ENCODE measurements at regions not wholly inside any gene's neighbourhood (a gene's known extent, or its start where the extent isn't known, plus 50 kb on each side); places are given as distances from the start of the nearest gene placed in this dataset.

- H4K91ac ChIP-seq (ENCODE audit: insufficient read depth, low read depth, low read length), result no peak overlapping the region
- H3K4ac ChIP-seq (ENCODE audit: low read depth, low read length), result no peak overlapping the region
- H2BK20ac ChIP-seq (ENCODE audit: low read depth, low read length), result no peak overlapping the region
- dilution Hi-C loops (cut with HindIII; ENCODE audit: low sequenced_read_pairs, unreplicated experiment) (no loop called here), in situ Hi-C loops (cut with MboI; ENCODE audit: low sequenced_read_pairs) (loop anchor here (10.0 to 25.0 kb wide), 2 partner anchors 131 to 293 kb away; no protein-coding TSS in a partner anchor), intact Hi-C loops (cut with micrococcal nuclease) (loop anchor here (1.0 to 10.0 kb wide), 3 partner anchors 135 to 351 kb away; no protein-coding TSS in a partner anchor)
- H3K14ac ChIP-seq (replicated peaks; ENCODE audit: low read depth, low read length), result no peak overlapping the region
- H3K18ac ChIP-seq (ENCODE audit: low read depth, low read length), result no peak overlapping the region
- H3K36me3 ChIP-seq (ENCODE audit: control insufficient read depth, insufficient read depth, low read length), result no peaks in the 10 kb centered on the region
- ChIA-PET CTCF (interaction anchor here (1.2 kb wide), 1 partner anchor 10 kb away, joined by 3 read pairs; no protein-coding TSS in a partner anchor), POLR2A (ENCODE audit: unreplicated experiment) (no interaction called here)
- no peak overlapping the region for H2BK120ac ChIP-seq (ENCODE audit: low read depth, low read length)
- no peaks in the 10 kb centered on the region for H3K4me1 ChIP-seq (ENCODE audit: control insufficient read depth, insufficient read depth, low read length)
- no peak overlapping the region for H3K9ac ChIP-seq (ENCODE audit: low read depth, low read length)
- no peaks in the 10 kb centered on the region; the same call in 1 of the 2 replicates for H3K9me3 ChIP-seq (ENCODE audit: control insufficient read depth, insufficient read depth, low read length)
- H3K79me1 ChIP-seq (ENCODE audit: low read depth in 1 of 2, low read length in 2 of 2), result no peaks in the 10 kb centered on the region
- H3K4me2 ChIP-seq (ENCODE audit: low read depth, low read length), result no peak overlapping the region
- no peak for TF ChIP-seq RFX5 (IDR thresholded peaks at IDR 0.05; ENCODE audit: low read depth, low read length)
- TF ChIP-seq CTCF (conservative IDR thresholded peaks at IDR 0.05; ENCODE audit: low read depth, low read length), result peak; percentile 70
- no peak for TF ChIP-seq NFE2L2 (IDR thresholded peaks at IDR 0.05; ENCODE audit: low read depth, low read length)
- TF ChIP-seq FOS (IDR thresholded peaks at IDR 0.05; ENCODE audit: low read depth, low read length), result 0 out of 2 replicates have a peak, but pooled peaks have one; percentile 13
- no peak for TF ChIP-seq USF2 (IDR thresholded peaks at IDR 0.05; ENCODE audit: low read depth, low read length)
- TF ChIP-seq MAZ (IDR thresholded peaks at IDR 0.05; ENCODE audit: borderline replicate concordance, low read depth, low read length), result no peak
- peak; percentile 76 for TF ChIP-seq RAD21 (IDR thresholded peaks at IDR 0.05; ENCODE audit: low read length)
- peak; percentile 84 for TF ChIP-seq SMC3 (IDR thresholded peaks at IDR 0.05; ENCODE audit: low read depth, low read length)
- H2AK9ac ChIP-seq (replicated peaks; ENCODE audit: low read depth, low read length, poor library complexity), result no peak overlapping the region
- no peak overlapping the region for H4K5ac ChIP-seq (ENCODE audit: low read depth, low read length)
- ATAC-seq (ENCODE audit: low read depth), result peak; percentile 100
- no CpG with 5 or more reads among the region's 4 CpGs for WGBS, 2 experiments (ENCODE audit: extremely low coverage in 2 of 2, insufficient read length in 1 of 2)
- H4K20me1 ChIP-seq (ENCODE audit: insufficient read depth, low read length), result no peaks in the 10 kb centered on the region
- H2AFZ ChIP-seq (replicated peaks; ENCODE audit: low read length, poor library complexity), result peak overlapping the region; percentile 63
- H3K56ac ChIP-seq (ENCODE audit: extremely low read depth, insufficient read depth, low read length), result no peak overlapping the region
- H3K9me1 ChIP-seq (ENCODE audit: insufficient read depth, low read length), result no peaks in the 10 kb centered on the region
- H4K8ac ChIP-seq (ENCODE audit: low read depth in 2 of 2, low read length in 2 of 2), result no peak overlapping the region
- peak; percentile 35 for DNase-seq
- no peak overlapping the region for H3K23ac ChIP-seq (ENCODE audit: low read depth, low read length)
- no peak overlapping the region for H2BK5ac ChIP-seq (ENCODE audit: low read depth, low read length, poor library complexity, severe bottlenecking)
- no TSS peak for BruUV-seq (replicated peaks)
- no peak overlapping the region for H3K27ac ChIP-seq (ENCODE audit: insufficient read depth, low read length)
- peaks cover 3% of the 10 kb centered on the region; the same call in 1 of the 2 replicates for H3K27me3 ChIP-seq (ENCODE audit: control insufficient read depth, insufficient read depth, low read length)
- H2BK15ac ChIP-seq (ENCODE audit: low read depth, low read length), result no peak overlapping the region
- no peak overlapping the region for H2AK5ac ChIP-seq (ENCODE audit: low read depth, low read length)
- no peak overlapping the region for H3K4me3 ChIP-seq (ENCODE audit: insufficient read depth, low read depth, low read length)
Observed at GRCh38 chr3:75294124-75294523, 370.0 kb upstream of the FRG2C start.

All from IMR-90 (cell line).